ENCODE measurements at regions not wholly inside any gene's neighbourhood (a gene's known extent, or its start where the extent isn't known, plus 50 kb on each side); places are given as distances from the start of the nearest gene placed in this dataset.

DNA sequence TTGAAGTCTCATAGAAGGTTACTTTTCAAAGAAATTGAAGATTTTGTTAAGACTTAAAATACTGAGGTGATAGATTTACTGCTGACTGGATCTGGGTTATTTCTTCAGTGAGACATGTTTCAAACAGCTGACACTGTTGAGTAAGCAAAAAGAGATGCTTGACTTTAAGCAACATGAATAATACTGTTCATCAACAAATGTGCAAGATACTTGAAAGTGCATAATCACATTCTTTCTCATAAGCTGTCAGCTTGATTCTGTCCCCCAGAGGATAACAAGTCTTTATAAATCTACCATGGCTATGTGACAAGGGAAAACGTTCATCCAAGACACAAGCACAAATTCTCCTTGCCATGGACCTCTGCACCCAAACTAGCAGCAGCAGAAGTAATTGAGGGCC, 260.1 kb upstream of the CDH18 start:
- Mint-ChIP-seq H3K9me3 (ENCODE audit: insufficient read depth) (peaks cover 5% of the 10 kb centered on the region), H3K27ac (no peak overlapping the region), H3K4me3 (no peak overlapping the region), H3K27me3 (no peaks in the 10 kb centered on the region), H3K4me1 (no peaks in the 10 kb centered on the region)
- ATAC-seq (ENCODE audit: low read depth) (no peak), DNase-seq (no peak)
- H3K4me3 ChIP-seq (ENCODE audit: control extremely low read depth in 1 of 5, extremely low read depth in 1 of 5, insufficient read depth in 1 of 5, low read depth in 2 of 5, low read length in 4 of 5) = no peak overlapping the region
- H3K27me3 ChIP-seq (replicated peaks in 1 of 4; ENCODE audit: control extremely low read depth in 1 of 4, control insufficient read depth in 3 of 4, insufficient read depth in 4 of 4, low read length in 3 of 4) = no peaks in the 10 kb centered on the region
- ChIA-PET POLR2A (no interaction called here), CTCF (no interaction called here)
- WGBS (ENCODE audit: insufficient coverage) = 50% methylated on average over 1 of the region's 1 CpG
- intact Hi-C loops (cut with micrococcal nuclease) = no loop called here
- peaks cover 0 to 7% (median 2%) of the 10 kb centered on the region in 3 donors for H3K9me3 ChIP-seq (ENCODE audit: control extremely low read depth in 1 of 3, control insufficient read depth in 2 of 3, insufficient read depth in 1 of 3, low read length in 2 of 3)
- no peak overlapping the region for H3K9ac ChIP-seq (ENCODE audit: low read length)
- H2AFZ ChIP-seq (ENCODE audit: insufficient read depth, low read depth, low read length, poor library complexity, severe bottlenecking) = no peak overlapping the region
- TF ChIP-seq EZH2 (IDR thresholded peaks at IDR 0.05; ENCODE audit: borderline replicate concordance, insufficient read depth, low read depth, low read length, poor library complexity, severe bottlenecking) = no peak
- TF ChIP-seq, protein P1, sequence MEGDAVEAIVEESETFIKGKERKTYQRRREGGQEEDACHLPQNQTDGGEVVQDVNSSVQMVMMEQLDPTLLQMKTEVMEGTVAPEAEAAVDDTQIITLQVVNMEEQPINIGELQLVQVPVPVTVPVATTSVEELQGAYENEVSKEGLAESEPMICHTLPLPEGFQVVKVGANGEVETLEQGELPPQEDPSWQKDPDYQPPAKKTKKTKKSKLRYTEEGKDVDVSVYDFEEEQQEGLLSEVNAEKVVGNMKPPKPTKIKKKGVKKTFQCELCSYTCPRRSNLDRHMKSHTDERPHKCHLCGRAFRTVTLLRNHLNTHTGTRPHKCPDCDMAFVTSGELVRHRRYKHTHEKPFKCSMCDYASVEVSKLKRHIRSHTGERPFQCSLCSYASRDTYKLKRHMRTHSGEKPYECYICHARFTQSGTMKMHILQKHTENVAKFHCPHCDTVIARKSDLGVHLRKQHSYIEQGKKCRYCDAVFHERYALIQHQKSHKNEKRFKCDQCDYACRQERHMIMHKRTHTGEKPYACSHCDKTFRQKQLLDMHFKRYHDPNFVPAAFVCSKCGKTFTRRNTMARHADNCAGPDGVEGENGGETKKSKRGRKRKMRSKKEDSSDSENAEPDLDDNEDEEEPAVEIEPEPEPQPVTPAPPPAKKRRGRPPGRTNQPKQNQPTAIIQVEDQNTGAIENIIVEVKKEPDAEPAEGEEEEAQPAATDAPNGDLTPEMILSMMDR (IDR thresholded peaks at IDR 0.05) = no peak
- no peak overlapping the region for H3K4me2 ChIP-seq (replicated peaks; ENCODE audit: low read depth, low read length, poor library complexity, severe bottlenecking)
- no peak overlapping the region for H3K27ac ChIP-seq (ENCODE audit: low read length in 2 of 2)
- H3K79me2 ChIP-seq (ENCODE audit: control insufficient read depth, insufficient read depth, low read length) = no peaks in the 10 kb centered on the region
- no peaks in the 10 kb centered on the region for H4K20me1 ChIP-seq (ENCODE audit: control insufficient read depth, insufficient read depth, low read length, poor library complexity, severe bottlenecking)
- H3K4me1 ChIP-seq (ENCODE audit: control insufficient read depth in 2 of 2, insufficient read depth in 2 of 2, low read length in 2 of 2) = no peaks in the 10 kb centered on the region
- no peaks in the 10 kb centered on the region for H3K36me3 ChIP-seq (replicated peaks in 1 of 2; ENCODE audit: control extremely low read depth in 1 of 2, control insufficient read depth in 1 of 2, extremely low read depth in 1 of 2, insufficient read depth in 2 of 2, low read length in 1 of 2)

DNA sequence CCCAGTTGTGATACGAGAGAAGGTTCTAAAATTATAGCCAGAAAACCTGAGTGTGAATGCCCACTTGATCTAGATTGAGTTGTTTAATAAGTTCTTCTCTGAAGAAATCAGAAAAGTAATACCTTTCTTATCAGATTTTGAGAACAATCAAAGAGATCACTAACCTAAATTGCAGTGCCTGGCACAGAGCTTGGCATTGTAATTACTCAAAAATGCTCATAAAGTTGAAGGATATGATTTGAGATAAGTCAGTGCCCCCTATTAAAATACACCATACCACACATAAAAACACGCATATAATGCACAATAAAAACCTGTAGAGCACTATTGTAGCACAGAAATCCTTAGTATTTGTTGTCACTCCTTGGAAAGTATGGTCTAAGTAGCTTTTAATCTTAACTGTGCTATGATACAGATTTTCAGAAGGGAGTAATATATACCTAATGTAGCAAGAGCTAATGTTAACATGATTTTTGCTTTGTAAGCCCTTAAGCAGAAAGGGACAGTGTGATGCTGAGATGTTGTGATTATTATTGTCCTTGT, 257.5 kb upstream of the CDH18 start:
- CTCF ChIA-PET = no interaction called here

More for the DNA sequence above, 257.5 kb upstream of the CDH18 start:
- peaks cover 5% of the 10 kb centered on the region for H3K9me3 Mint-ChIP-seq (ENCODE audit: insufficient read depth)
- Histone ChIP-seq H3K27ac (ENCODE audit: low read length in 2 of 2) (no peak overlapping the region), H3K9me3 (ENCODE audit: control extremely low read depth in 1 of 3, control insufficient read depth in 2 of 3, insufficient read depth in 1 of 3, low read length in 2 of 3) (peaks cover 0 to 4% (median 0%) of the 10 kb centered on the region in 3 donors), H3K36me3 (replicated peaks in 1 of 2; ENCODE audit: control extremely low read depth in 1 of 2, control insufficient read depth in 1 of 2, extremely low read depth in 1 of 2, insufficient read depth in 2 of 2, low read length in 1 of 2) (no peaks in the 10 kb centered on the region), H3K9ac (ENCODE audit: low read length) (no peak overlapping the region), H3K27me3 (replicated peaks in 1 of 4; ENCODE audit: control extremely low read depth in 1 of 4, control insufficient read depth in 3 of 4, insufficient read depth in 4 of 4, low read length in 3 of 4) (no peaks in the 10 kb centered on the region), H3K4me1 (ENCODE audit: control insufficient read depth in 2 of 2, insufficient read depth in 2 of 2, low read length in 2 of 2) (no peaks in the 10 kb centered on the region), H4K20me1 (ENCODE audit: control insufficient read depth, insufficient read depth, low read length, poor library complexity, severe bottlenecking) (no peaks in the 10 kb centered on the region), H3K4me3 (ENCODE audit: control extremely low read depth in 1 of 5, extremely low read depth in 1 of 5, insufficient read depth in 1 of 5, low read depth in 2 of 5, low read length in 4 of 5) (no peak overlapping the region), H2AFZ (ENCODE audit: insufficient read depth, low read depth, low read length, poor library complexity, severe bottlenecking) (no peak overlapping the region), H3K4me2 (replicated peaks; ENCODE audit: low read depth, low read length, poor library complexity, severe bottlenecking) (no peak overlapping the region), H3K79me2 (ENCODE audit: control insufficient read depth, insufficient read depth, low read length) (no peaks in the 10 kb centered on the region)
- ATAC-seq (ENCODE audit: low read depth) (no peak), DNase-seq (no peak)
- WGBS (ENCODE audit: insufficient coverage) = 100% methylated on average over 1 of the region's 2 CpGs
- H3K4me1 Mint-ChIP-seq = no peaks in the 10 kb centered on the region
- POLR2A ChIA-PET = no interaction called here
- intact Hi-C loops (cut with micrococcal nuclease) = no loop called here
- TF ChIP-seq, protein P1 (IDR thresholded peaks at IDR 0.05) = no peak
- TF ChIP-seq EZH2 (IDR thresholded peaks at IDR 0.05; ENCODE audit: borderline replicate concordance, insufficient read depth, low read depth, low read length, poor library complexity, severe bottlenecking) = no peak
- H3K27me3 Mint-ChIP-seq = no peaks in the 10 kb centered on the region
- no peak overlapping the region for H3K27ac Mint-ChIP-seq
- no peak overlapping the region for H3K4me3 Mint-ChIP-seq

Data from B cell (primary cell).